CD4-positive, alpha-beta T cell treated with Interleukin-21 for 1 hour (primary cell): ENCODE measurements at regions not wholly inside any gene's neighbourhood (a gene's known extent, or its start where the extent isn't known, plus 50 kb on each side); places are given as distances from the start of the nearest gene placed in this dataset.

Experiments used
- DNase-seq: peaks from one replicate; pipeline ENCODE4 v3.0.0-alpha.2; 2020

DNA sequence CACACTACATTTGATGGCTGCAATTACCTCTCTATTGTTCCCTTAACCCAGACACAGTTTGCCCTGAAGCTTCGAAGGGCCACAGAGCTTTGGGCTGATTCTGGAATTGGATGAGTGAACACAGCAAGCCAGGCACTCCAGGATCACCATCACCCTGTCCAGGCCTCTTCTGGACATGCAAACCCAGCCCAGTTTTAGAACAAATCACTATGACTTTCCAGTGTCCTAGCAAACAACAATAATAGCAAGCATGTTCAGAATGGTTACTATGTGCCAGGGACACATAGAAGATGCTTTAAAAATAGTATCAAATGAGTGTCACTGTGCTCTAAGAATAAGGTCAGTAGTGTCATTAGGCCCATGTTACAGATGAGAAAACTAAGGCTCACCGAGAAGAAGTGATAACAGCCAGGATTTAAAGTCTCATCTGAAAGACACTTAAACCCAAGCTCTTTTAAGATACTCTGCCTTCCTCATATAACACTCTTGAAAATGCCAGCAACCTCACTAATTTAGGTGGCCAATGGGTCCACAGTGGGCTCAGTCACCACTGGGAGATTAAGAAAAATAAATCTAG, 191.7 kb upstream of the STK17B start:
- no peak for DNase-seq

DNA sequence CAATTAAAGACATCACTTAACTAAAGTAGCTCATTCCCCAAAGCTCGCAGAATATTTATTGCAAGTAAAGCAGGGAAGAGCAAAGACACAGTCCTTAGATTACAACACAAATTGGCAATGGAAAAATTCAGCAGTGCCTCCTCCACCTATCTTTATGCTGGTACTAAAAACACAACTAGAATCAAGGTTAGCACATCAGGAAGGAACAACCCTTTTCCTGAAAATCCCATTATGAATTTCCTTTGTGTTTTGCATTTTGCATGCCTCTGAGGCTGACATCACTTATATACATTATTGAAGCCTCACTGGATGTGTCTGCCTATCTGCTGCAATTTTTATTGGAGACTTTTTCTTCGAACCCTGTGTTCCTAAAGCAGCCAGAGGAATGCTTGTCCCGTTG, 193.8 kb upstream of the STK17B start:
- DNase-seq, result no peak

DNA sequence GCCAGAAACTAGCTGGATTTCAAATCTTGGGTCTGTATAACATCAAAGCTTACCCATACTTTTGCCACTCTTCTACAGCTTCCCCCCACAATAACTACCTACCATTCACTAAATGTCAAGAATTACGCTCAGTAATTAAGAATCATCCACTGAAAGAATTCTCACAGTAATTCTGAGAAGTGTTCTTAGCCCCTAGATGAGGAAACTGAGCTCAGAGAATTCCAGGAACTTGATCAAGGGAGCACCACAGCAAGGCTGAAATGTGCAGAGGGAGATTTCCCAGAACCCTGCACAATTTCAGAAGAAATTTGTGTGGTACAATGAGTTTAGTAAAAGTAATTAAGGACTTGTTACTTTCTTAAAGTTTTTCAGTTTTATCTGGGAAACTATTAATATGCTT, 194.5 kb upstream of the STK17B start:
- no peak for DNase-seq

DNA sequence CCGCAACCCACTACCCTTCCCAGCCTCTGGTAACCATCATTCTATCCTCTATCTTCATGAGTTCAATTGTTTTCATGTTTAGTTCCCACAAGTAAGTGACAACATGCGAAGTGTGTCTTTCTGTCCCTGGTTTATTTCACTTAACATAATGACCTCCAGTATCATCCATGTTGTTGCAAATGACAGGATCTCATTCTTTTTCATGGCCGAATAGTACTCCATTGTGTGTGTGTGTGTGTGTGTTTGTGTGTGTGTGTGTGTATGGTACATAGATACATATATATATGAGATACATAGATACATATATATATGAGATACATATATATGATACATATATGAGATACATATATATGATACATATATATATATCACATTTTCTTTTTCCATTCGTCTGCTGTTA, 196.3 kb upstream of the STK17B start:
- no peak for DNase-seq

DNA sequence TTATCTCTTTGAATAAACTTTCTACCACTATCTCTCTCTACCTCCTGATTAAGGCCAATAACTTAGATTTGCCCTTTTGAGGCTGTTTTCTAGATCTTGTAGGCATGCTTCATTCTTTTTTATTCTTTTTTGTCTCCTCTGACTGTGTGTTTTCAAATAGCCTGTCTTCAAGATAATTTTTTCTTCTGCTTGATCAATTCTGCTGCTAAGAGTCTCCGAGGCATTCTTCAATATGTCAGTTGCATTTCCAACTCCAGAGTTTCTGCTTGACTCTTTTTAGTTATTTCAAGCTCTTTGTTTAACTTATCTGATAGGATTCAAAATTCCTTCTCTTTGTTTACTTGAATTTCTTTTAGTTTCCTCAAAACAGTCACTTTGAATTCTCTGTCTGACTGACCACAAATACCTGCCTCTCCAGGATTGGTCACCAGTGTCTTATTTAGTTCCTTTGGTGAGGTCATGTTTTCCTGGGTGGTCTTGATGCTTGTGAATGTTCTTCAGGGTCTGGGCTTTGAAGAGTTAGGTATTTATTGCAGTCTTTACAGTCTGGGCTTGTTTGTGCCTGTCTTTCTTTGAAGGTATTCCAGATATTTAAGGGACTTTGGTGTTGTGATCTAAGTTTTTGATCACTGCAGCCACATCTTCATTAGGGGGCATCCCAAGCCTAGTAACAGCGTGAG, 197.3 kb upstream of the STK17B start:
- DNase-seq, result no peak

DNA sequence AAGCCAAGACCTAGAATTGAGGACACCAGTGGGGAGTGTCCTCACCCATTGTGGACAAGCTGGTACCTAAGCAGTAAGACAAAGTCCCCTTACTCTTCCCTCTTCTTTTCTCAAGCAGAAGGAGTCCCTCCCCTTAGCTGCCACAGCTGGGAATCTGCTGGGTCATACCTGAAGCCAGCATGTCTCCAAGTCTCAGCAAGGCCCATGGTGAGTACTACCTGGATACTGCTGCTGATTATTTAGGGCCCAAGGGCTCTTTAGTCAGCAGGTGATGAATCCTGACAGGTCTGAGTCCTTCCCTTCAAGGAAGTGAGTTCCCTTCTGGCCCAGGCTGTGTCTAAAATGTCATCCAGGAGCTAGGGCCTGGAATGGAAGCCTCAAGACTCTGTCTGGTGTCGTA, 198.6 kb upstream of the STK17B start:
- DNase-seq, result no peak

DNA sequence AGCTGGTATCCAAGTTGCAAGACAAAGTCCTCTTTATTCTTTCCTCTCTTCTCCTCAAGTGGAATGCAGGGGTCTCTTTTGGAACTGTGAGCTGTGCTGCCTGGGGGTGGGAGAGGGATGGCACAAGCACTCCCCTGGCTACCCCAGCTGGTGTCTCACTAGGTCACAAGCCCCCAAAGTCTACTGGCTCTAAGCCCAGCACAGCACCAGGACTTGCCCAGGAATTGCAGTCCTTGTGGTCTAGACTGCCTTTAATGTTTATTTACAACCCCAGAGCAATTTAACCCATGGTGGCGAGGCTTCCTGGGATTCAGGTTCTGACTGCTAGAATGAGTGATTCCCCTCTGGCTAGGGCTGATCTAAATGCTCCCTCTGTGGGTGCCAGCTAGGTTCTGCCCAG, 199.0 kb upstream of the STK17B start:
- DNase-seq, result no peak

DNA sequence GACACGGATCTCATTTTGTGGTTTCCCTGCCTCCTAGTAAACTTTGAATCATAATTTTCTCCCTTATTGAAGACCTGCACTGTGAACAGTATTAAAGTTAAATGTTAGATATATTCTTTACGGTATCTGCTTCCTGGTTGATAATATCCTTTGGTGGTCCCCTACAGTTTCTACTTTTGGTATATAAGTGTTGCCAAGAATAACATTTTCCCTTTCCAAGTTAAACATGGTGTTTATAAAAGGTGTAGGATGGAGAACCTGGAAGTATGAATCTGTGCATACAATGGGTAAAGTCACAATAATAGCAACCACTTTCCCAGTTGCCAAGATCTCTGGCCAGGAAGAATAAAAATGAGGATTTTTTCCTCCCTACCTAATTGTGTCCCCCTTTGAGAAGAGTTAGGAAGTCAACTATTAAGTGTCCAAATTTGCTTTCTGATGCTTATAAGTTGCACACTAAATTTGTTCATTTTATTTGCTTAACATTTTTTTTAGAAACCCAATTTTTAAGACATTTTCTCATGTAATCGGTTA, 201.0 kb upstream of the STK17B start:
- no peak for DNase-seq

DNA sequence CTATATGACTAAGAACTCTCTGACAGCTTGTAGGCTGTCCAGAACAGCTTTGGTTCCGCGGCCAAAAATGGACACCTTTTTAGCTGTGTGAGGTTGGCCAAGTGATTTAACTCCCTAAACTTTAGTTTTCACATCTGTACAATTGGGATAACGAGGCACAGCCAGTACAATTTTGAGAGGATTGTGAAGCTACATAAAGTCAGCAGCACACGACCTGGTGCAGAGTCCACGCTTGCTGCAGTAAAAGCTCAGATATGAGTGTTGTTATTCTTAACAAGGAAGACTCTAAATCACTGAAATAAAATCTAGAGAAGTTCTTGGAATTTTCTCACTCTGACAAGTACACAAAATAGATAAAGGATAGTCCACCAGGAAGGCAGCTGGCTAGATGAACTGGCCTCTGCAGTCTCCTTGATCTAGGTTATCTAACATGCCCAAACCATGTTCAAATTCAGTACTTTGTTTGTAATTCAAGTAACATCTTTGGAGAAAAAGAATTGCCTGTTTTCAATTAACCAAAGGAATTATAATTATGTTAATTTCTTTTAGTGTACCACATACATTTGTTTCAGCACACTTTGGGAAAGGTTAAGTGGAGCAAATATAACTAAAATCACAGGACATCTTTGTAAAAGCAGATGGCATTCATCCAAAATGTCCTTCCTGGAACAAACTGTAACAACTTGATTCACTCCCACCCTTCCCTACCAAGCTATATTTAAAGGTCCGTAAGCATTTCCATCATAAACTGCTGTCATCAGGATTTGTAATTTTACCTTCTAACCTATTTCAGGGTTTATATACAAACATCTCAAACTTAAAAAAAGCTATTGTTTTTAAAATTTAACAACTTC, 201.7 kb upstream of the STK17B start:
- DNase-seq, result no peak

DNA sequence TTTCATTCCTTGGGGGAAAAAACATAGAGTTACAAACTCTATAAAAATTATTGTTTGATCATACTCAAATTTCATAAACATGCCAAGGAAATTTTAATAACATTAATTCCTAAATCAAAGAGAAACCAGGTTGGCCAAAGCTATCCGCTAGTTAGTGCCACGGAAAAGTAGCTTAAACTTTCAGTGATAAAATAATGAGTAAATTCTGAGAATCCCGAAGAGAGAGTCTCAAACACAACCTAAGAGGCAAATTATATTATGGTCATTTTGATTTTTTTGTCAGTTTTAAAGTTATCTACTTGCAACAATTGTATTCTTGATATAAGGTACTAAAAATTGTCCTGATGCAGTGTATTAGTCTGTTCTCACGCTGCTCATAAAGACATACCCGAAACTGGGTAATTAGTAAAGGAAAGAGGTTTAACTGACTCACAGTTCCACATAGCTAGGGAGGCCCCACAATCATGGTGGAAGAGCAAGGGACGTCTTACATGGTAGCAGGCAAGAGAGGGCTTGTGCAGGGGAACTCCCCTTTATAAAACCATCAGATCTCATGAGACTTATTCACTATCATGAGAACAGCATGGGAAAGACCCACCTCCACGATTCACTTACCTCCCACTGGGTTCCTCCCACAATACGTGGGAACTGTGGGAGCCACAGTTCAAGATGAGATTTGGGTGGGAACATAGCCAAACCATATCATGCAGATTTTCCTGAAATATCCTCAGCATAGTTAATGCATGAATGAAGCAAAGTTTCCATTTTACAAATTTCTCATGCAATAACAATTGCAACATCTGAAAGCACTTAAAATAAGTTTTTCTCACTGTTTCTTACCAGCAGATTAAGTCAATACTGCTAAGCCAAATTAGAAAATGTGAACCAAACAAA, 205.9 kb upstream of the STK17B start:
- no peak for DNase-seq

DNA sequence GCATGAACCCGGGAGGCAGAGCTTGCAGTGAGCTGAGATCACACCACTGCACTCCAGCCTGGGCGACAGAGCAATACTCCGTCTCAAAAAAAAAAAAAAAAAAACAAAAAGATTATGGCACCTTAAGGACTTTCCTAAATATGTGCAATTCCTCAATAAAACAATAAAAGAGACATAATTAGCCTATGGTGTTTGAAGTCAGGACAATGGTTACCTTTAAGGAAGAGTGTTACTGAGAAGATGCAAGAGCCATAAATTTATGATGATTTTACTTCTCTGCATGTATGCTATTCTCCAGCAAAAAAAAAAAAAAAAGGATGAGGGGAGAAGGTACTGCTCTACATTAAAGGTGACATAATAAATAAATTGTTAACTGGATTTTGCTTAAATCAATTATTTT, 208.2 kb upstream of the STK17B start:
- no peak for DNase-seq

DNA sequence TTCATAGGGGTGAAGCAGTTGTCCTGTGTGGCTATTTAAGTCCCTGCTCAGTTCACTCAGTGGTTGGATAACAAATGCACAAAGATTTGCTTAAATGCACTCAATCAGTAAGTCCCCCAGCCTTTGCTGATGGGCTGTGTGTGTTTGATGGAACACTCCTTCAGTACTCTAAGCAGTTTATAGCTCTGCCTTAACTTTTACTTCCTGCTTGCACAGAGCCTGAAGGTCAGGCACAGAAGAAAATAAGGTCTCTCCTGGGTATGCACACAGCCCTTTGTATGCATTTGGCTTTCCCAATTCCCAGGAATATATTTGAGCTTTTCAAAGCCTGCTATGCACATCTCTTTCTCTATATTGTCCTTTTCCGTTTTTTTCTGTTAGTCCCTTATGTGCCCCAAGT, 208.7 kb upstream of the STK17B start:
- no peak for DNase-seq

DNA sequence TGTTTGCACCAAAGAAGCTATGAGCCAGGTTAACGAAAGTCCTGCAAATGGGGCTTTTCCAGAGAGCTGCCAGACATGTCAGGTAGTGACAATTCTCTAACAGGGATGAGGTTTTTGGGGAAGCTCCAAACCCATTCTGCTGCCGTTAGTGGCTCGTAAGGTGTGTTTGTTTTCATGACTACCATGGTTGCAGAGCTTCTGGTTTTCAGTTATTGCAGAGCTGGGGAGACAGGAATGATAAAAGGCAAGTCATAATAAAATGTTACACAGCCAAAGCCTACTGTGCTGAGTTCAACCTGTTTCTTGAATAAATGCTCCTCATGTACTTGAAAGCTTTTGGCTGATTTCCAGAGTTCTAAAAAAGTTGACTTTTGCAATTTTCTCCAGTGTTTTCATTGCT, 209.2 kb upstream of the STK17B start:
- DNase-seq, result no peak

DNA sequence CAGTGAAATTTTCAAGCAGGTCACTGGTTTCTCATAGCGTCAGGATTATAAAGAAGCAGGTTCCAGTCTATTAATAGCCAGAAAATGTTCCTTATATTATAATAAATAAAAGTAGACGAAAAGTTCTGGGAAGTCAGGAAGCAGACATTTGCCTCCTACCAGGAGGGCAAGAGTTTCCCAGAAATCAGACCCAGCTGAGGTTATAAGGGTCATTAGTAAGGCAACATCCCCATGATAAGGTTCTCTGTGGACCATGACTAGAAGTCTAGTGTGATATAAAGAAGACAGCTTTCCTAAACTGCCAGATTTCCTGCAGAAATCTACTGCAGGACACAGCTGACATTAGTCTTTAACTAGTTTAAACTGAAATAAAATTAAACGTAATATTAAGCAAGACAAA, 210.1 kb upstream of the STK17B start:
- DNase-seq, result no peak

DNA sequence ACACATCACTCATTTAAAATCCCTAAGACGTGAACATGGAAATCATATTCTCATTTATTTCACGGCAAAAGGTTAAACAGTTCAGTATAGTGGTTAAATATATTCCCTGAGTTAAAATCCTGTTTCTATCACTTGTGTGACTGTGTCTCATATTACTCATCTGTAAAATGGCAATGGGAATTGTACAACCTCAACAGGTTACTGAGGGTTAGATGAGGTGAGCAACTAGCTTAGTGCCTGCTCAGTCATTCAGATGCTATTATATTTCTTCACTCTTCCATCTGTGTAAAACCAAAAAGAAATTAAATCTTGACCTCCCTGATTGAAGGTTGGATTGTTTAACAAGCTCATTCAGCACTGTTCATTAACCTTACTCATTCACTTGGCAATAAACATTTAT, 212.4 kb upstream of the STK17B start:
- no peak for DNase-seq

DNA sequence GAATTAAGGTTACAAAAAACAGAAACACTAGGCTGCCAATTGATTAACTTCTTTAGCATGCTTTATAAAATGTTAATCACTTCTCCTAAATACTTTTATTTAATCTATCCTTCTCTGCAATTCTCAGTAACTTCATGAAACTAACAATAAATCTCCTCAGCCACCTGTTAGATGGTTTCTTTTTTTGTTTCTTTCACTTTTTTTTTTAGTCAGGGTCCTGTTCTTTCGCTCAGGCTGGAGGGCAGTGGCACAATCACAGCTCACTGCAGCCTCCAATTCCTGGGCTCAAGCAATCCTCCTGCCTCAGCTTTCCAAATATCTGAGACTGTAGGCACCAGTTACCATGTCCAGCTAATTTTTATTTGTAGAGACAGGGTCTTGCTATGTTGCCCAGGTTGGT, 213.4 kb upstream of the STK17B start:
- no peak for DNase-seq

DNA sequence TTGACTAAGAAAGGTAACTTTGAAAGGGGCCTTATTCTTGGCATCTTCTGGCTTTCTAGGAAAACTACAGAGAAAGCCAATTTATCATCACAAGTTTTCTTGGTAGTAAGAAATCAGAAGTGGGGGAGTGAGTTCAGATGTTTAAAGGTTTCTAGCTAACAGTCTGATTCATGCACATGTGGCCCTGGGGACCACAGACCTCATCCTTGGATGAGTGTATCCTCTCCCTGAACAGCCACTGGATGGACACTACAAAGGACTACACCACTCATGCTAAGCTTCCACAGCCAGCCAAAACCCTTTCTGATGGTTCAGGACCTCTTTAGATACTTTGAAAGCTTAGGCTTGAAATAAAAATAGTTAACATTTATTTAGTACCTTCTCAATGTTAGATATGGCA, 218.3 kb upstream of the STK17B start:
- DNase-seq, result no peak

DNA sequence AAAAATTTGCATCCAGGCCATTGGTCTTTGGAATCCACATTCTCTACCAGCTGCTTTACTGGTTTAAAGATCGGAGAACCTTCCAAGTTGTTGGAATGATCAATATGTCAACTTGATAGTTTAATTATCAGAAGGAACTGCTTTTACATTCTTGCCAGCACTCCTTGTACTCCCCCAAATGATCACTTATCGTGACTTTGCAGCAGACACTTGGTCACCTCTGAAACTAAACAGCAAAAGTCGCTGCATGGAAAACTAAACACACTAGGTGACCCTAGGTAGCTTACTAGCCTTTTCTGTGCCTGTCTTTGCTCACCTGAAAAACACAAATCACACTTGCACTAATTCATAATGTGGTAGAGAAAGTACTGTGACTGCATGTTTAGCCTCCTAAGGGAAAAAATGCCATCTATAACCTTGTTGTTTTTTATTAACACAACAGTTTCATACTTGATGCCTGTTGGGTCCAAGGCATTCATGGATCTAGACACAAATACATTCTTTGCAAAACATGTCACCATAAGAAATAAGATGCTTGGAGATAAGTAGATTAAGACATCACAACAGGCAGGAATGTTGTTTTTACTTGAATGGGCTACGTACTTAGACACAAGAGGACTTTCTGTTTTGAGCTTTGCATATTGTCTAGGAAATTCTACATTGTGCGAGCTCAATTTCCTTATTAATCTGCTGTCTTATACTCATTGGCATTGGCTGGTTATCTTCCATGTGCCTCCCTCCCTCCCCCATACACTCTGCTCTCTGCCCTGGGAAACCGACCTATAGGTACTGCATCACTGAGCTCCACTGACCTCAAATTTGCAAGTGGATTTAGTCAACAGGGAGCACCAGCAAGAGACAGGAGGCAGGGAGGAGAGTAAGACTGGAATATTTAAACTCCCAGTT, 219.1 kb upstream of the STK17B start:
- no peak for DNase-seq

DNA sequence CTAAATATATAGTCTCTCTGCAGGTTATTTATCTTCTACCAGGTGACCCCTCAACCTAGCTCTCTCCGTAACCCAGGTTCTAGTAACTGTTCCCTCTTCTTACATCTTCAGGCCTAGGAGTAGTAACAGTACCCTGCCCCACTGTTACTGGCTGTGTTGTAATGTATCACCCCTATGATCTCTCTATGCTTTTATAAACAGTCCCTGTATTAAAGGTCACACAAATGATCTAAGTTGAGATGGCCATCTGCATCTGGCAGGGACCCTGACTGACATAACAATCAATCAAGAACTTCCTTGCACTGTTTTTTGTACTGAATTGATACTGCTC, 219.7 kb upstream of the STK17B start:
- no peak for DNase-seq

DNA sequence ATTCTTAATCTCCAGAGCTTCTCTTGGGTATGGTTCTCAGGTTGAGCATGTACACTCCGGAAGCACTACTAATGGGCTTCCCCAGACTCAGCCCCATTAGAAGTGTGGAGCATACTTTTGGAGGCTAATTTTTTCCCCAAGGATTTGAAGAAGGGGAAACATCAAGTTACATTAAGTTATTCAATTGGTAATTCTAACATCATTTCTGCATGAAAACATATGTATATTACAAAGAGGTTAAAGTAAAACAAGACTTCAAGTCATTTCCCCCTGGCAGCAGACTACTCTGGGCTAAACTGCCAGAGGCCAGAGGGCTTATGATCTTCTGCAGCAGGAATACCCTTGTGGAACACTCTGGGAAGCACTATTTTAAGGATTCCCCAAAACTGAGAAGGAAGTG, 227.7 kb upstream of the STK17B start:
- DNase-seq, result no peak

DNA sequence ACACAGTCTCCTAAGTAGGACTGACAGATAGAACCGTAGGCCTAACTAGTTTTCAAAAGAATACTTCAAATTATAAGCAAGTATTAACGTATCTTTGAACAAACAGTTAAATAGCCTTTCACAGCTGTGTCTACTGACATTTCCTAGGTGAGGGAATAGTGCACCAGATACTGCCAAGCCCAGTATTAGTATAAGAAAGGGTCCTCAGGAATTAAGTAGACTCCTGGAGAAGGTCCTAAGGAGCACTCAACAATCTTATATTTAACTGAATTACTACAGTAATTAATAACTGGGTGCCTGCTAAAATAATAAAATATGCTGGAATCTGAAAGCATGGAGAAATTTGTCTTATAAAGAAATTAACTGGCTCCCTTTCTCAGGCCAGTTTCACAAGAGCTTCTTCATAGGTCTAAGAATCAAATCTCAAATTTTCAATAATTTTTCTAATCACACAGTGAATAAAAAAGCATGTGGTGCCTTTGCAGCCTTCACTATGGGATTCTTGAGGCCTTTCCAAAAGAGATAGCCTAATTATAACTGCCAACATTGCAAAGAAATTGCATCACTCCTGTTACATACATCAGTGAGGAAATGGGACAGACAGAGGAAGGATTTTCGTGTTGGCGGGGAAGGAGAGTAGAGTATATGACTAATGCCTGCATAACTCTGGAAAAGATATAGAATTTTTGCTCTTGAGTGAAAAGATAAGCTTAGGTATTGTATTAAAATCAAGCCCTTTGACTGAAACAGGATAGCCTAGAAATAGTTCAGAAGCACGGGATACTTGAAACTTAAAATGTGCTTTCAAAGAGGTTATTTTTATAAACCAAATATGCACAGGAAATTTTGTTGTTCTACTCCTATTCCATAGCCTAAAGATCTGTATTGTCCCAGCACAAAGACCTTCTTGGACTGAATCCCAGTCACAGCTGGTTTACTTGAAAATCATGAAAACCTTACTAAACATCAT, 228.6 kb upstream of the STK17B start:
- no peak for DNase-seq
